ENCODE measurements at regions not wholly inside any gene's neighbourhood (a gene's known extent, or its start where the extent isn't known, plus 50 kb on each side); places are given as distances from the start of the nearest gene placed in this dataset.

DNA sequence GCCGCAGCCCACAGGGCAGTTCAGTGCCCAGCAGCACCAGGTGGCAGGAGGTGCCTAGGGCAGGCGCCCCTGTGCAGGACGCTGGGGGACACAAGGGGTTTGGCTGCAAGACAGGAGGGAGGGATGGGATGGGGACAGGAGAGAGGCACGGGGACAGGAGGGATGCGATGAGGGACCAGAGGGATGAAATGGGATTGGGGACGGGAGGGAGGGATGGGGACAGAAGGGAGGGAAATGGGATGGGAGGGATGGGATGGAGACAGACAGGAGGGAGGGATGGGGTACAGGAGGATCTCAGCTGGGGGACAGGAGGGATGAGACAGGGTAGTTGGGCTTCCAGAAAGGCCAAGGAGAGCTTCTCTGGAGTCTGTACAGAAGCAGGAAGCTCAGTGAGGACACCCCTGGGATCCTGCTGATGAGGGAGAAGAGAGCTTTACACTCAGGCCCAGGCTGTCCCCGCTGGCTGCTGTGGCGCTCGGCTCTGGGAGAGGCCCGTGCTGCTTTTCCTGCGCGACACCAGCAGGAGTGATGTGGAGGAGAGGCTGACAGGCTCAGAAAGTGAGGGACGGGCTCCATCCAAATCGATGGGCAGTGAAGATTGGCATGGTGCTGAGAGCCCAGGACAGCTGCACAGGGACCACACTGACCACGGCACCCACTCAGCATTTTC lies 400.8 kb downstream of the SMOC2 start:
- TF ChIP-seq, protein P1, sequence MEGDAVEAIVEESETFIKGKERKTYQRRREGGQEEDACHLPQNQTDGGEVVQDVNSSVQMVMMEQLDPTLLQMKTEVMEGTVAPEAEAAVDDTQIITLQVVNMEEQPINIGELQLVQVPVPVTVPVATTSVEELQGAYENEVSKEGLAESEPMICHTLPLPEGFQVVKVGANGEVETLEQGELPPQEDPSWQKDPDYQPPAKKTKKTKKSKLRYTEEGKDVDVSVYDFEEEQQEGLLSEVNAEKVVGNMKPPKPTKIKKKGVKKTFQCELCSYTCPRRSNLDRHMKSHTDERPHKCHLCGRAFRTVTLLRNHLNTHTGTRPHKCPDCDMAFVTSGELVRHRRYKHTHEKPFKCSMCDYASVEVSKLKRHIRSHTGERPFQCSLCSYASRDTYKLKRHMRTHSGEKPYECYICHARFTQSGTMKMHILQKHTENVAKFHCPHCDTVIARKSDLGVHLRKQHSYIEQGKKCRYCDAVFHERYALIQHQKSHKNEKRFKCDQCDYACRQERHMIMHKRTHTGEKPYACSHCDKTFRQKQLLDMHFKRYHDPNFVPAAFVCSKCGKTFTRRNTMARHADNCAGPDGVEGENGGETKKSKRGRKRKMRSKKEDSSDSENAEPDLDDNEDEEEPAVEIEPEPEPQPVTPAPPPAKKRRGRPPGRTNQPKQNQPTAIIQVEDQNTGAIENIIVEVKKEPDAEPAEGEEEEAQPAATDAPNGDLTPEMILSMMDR (conservative IDR thresholded peaks at IDR 0.05) = no peak
- no peak for TF ChIP-seq ZFX (IDR thresholded peaks at IDR 0.05)
